Hepatocyte (in vitro differentiated cells): ENCODE measurements at regions not wholly inside any gene's neighbourhood (a gene's known extent, or its start where the extent isn't known, plus 50 kb on each side); places are given as distances from the start of the nearest gene placed in this dataset.

Experiments
- DNase-seq: peaks from one replicate; pipeline ENCODE4 v3.0.0-alpha.2; 2016; ENCODE audit warnings: low spot score
- H2AFZ ChIP-seq: fragments of 200-600 bp; sonication (generic); 2 replicates; pipeline ENCODE4 v1.6.0; 2016; ENCODE audit warnings: antibody characterized with exemption, mild to moderate bottlenecking
- H3K27ac ChIP-seq: fragments of 200-600 bp; sonication (generic); 2 replicates; pipeline ENCODE4 v1.5.1; 2016; ENCODE audit warnings: mild to moderate bottlenecking
- H3K27me3 ChIP-seq: fragments of 200-600 bp; sonication (generic); 2 replicates; pipeline ENCODE4 v1.6.1; 2016
- H3K36me3 ChIP-seq: fragments of 200-600 bp; sonication (generic); replicated peaks from 2 replicates; pipeline ENCODE4 v1.5.1; 2016; ENCODE audit warnings: low read depth; ENCODE audit not compliant: insufficient read depth
- H3K4me1 ChIP-seq: fragments of 200-600 bp; sonication (generic); 2 replicates; pipeline ENCODE4 v1.5.1; 2016; ENCODE audit warnings: mild to moderate bottlenecking, moderate library complexity; ENCODE audit not compliant: insufficient read depth
- H3K4me2 ChIP-seq: fragments of 200-600 bp; sonication (generic); 2 replicates; pipeline ENCODE4 v1.6.0; 2016
- H3K4me3 ChIP-seq: fragments of 200-600 bp; sonication (generic); 2 replicates; pipeline ENCODE4 v1.5.1; 2016; ENCODE audit warnings: mild to moderate bottlenecking
- H3K79me2 ChIP-seq: fragments of 200-600 bp; sonication (generic); 2 replicates; pipeline ENCODE4 v1.6.0; 2017; ENCODE audit warnings: mild to moderate bottlenecking
- H3K9me2 ChIP-seq: fragments of 200-600 bp; sonication (generic); replicated peaks from 2 replicates; pipeline ENCODE4 v1.6.0; 2017; ENCODE audit warnings: mild to moderate bottlenecking; ENCODE audit not compliant: insufficient read depth
- H3K9me3 ChIP-seq: fragments of 200-600 bp; sonication (generic); 2 replicates; pipeline ENCODE4 v1.5.1; 2016; ENCODE audit warnings: low read depth, mild to moderate bottlenecking
- H4K20me1 ChIP-seq: fragments of 200-600 bp; sonication (generic); 2 replicates; pipeline ENCODE4 v1.6.0; 2016; ENCODE audit warnings: mild to moderate bottlenecking; ENCODE audit not compliant: insufficient read depth, poor library complexity, severe bottlenecking
- EZH2 ChIP-seq: fragments of 200-600 bp; sonication (generic); IDR thresholded peaks from 2 replicates; pipeline ENCODE4 v1.6.1; 2016; ENCODE audit warnings: antibody characterized with exemption, mild to moderate bottlenecking, borderline replicate concordance
- EZH2phosphoT487 ChIP-seq: fragments of 200-600 bp; sonication (generic); IDR thresholded peaks from one replicate; pipeline ENCODE4 v1.6.1; 2018; ENCODE audit warnings: antibody characterized with exemption, mild to moderate bottlenecking, low read depth, moderate library complexity; ENCODE audit not compliant: unreplicated experiment, severe bottlenecking
- WGBS: methylation state at CpG from one replicate; pipeline ENCODE4 v1.1.6; 2016; ENCODE audit warnings: low lambda C conversion rate; ENCODE audit errors: missing lambda C conversion rate; 5-methylcytosine and 5-hydroxymethylcytosine counted together
- TF ChIP-seq, protein P1 (sequence below): fragments of 200-600 bp; sonication (generic); IDR thresholded peaks from 2 replicates; pipeline ENCODE4 v1.5.1; 2016; ENCODE audit warnings: antibody characterized with exemption, mild to moderate bottlenecking; ENCODE audit not compliant: poor library complexity

DNA sequence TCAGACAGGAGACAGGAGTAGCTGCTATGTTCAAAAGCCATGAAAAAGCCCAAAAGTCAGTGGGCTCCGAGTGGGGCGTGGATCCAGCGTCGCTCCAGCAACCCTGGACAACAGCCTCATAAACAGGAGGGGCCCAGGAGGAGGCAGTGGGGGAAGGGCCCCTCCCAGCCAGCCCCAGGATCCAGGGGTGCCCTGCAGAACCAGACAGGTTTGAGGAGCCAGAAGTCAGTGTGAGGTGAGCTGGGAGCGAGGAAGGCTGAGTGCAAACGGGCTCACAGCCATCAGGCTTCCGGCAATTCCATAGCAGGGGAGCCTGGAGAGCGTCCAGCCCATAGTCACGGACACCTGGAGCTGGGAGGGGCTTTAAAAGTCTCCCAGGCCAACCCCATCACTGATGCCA, 217.7 kb downstream of the MN1 start:
- Histone ChIP-seq H3K4me2 (no peak overlapping the region), H3K4me3 (no peak overlapping the region), H3K4me1 (peaks cover 4% of the 10 kb centered on the region), H4K20me1 (no peaks in the 10 kb centered on the region), H3K27ac (no peak overlapping the region), H3K9me2 (no peaks in the 10 kb centered on the region), H2AFZ (no peak overlapping the region), H3K36me3 (no peaks in the 10 kb centered on the region), H3K79me2 (no peaks in the 10 kb centered on the region), H3K27me3 (no peaks in the 10 kb centered on the region), H3K9me3 (no peaks in the 10 kb centered on the region)
- TF ChIP-seq, protein P1, sequence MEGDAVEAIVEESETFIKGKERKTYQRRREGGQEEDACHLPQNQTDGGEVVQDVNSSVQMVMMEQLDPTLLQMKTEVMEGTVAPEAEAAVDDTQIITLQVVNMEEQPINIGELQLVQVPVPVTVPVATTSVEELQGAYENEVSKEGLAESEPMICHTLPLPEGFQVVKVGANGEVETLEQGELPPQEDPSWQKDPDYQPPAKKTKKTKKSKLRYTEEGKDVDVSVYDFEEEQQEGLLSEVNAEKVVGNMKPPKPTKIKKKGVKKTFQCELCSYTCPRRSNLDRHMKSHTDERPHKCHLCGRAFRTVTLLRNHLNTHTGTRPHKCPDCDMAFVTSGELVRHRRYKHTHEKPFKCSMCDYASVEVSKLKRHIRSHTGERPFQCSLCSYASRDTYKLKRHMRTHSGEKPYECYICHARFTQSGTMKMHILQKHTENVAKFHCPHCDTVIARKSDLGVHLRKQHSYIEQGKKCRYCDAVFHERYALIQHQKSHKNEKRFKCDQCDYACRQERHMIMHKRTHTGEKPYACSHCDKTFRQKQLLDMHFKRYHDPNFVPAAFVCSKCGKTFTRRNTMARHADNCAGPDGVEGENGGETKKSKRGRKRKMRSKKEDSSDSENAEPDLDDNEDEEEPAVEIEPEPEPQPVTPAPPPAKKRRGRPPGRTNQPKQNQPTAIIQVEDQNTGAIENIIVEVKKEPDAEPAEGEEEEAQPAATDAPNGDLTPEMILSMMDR = no peak
- DNase-seq = no peak
- WGBS = 56% methylated on average over 9 of the region's 9 CpGs

DNA sequence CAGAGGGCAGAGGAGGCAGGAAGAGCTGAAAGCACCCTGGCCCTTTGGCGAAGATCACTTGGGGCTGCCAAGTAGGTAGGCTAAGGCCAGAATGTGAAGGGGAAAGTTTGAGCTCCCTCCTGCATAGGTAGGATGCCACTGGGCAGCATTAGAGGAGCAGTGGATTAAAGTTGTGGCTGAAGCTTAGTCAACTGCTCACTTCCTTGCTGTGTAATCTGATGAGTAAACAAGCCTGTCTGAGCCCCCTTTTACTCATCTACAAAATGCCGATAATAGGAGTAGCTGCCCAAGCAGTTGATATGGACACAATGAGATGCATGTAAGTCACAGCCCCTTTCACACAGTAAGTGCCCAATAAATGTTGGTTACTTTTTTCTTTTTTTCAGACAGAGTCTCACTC, 216.4 kb downstream of the MN1 start:
- no peak for TF ChIP-seq EZH2
- TF ChIP-seq, protein P1 = no peak
- no peak for TF ChIP-seq EZH2phosphoT487
- H3K4me3 ChIP-seq = no peak overlapping the region
- H3K9me3 ChIP-seq = no peaks in the 10 kb centered on the region
- no peak overlapping the region for H3K27ac ChIP-seq
- H4K20me1 ChIP-seq = no peaks in the 10 kb centered on the region
- H3K9me2 ChIP-seq = no peaks in the 10 kb centered on the region
- H3K4me1 ChIP-seq = peaks cover 4% of the 10 kb centered on the region
- no peak overlapping the region for H3K4me2 ChIP-seq
- H3K79me2 ChIP-seq = no peaks in the 10 kb centered on the region
- H2AFZ ChIP-seq = no peak overlapping the region
- WGBS = 60% methylated on average over 2 of the region's 2 CpGs
- no peaks in the 10 kb centered on the region for H3K27me3 ChIP-seq
- H3K36me3 ChIP-seq = no peaks in the 10 kb centered on the region
- DNase-seq = no peak

DNA sequence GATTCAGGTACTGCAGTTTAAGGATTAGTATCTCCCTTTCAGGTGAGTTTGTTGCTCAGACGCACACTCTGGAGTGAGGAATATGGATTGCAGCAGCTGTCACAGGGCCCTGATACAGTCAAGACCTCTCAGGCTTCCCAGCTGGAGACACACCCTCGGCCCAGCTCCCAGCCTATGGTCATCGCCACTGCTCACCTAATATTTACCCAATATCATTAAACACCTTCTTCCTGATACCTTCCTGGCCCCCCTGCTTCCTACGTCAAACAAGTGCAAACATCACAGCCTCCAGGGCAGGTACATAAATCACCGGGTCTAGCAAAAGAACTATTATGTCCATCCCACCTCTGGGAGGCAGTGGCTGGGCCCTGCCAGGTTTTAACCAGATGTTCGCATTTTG, 213.3 kb downstream of the MN1 start:
- peak overlapping the region; percentile 10 for H3K27ac ChIP-seq
- no peak overlapping the region for H3K4me2 ChIP-seq
- no peak overlapping the region for H2AFZ ChIP-seq
- 60% methylated on average over 6 of the region's 6 CpGs for WGBS
- H3K4me1 ChIP-seq = no peaks in the 10 kb centered on the region
- TF ChIP-seq, protein P1 = no peak
- TF ChIP-seq EZH2phosphoT487 (no peak), EZH2 (no peak)
- peak; percentile 69 for DNase-seq
- H3K4me3 ChIP-seq = no peak overlapping the region
- H3K9me3 ChIP-seq = no peaks in the 10 kb centered on the region
- no peaks in the 10 kb centered on the region for H4K20me1 ChIP-seq
- H3K27me3 ChIP-seq = no peaks in the 10 kb centered on the region
- no peaks in the 10 kb centered on the region for H3K36me3 ChIP-seq
- H3K9me2 ChIP-seq = no peaks in the 10 kb centered on the region
- H3K79me2 ChIP-seq = no peaks in the 10 kb centered on the region

DNA sequence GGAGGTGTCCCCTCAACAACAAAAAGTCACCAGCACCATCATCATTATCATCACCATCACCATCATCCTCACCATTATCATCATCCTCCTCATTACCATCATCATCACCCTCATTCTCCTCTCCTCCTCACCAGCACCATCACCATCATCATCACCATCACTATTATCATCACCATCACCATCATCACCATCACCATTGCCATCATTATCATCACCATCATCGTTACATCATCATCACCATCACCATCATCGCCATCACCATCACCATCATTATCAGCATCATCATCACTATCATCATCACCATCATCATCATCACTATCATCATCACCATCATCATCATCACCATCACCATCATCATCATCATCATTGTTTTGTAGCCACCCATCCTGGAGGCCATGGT, 212.6 kb downstream of the MN1 start:
- Histone ChIP-seq H3K9me2 (no peaks in the 10 kb centered on the region), H3K9me3 (no peaks in the 10 kb centered on the region), H4K20me1 (no peaks in the 10 kb centered on the region), H3K27me3 (no peaks in the 10 kb centered on the region), H2AFZ (no peak overlapping the region), H3K79me2 (no peaks in the 10 kb centered on the region), H3K36me3 (no peaks in the 10 kb centered on the region), H3K27ac (no peak overlapping the region), H3K4me1 (no peaks in the 10 kb centered on the region), H3K4me2 (no peak overlapping the region), H3K4me3 (no peak overlapping the region)
- WGBS = 100% methylated on average over 2 of the region's 2 CpGs
- TF ChIP-seq EZH2 = no peak
- TF ChIP-seq EZH2phosphoT487 = no peak
- TF ChIP-seq, protein P1 = no peak
- DNase-seq = no peak
